Fibroblast of skin of left quadriceps (primary cell): ENCODE measurements at regions not wholly inside any gene's neighbourhood (a gene's known extent, or its start where the extent isn't known, plus 50 kb on each side); places are given as distances from the start of the nearest gene placed in this dataset.
"Not testable (repeated sequence)": the region's sequence is repeated elsewhere in the genome, so short reads cannot be mapped to it uniquely, and the experiment has no call there.

Source experiments
- DNase-seq, 2 experiments: peaks; one replicate each; pipeline ENCODE4 v3.0.0-alpha.2; 2013; ENCODE audit warnings: low read depth in 2 of 2

- no peak for DNase-seq
These were observed 197.6 kb downstream of the LAT start for GRCh38 chr16:29182501-29182900.

DNA sequence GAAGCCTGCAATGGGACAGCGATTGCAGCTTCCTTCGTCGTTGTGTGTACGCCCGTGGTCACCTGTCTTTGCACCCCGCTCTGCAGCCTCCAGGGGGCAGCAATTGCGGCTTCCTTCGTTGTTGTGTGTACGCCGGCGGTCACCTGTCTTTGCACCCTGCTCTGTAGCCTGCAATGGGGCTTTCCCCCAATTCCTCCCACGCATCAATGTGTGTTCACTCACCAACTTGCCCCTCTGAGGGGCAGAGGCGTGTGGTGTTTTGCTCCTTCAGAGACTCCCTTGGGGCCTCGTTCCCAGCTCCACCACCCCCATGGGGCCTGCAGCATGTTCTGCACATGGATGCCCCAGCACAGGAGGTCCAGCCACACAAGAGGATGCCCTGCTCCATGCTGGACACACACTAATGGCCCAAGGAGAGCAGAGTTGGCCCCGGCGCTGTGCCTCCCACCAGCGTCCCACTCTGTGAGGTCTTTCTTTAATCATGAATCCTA, 197.1 kb downstream of the LAT start:
- DNase-seq: not testable (repeated sequence)

DNA sequence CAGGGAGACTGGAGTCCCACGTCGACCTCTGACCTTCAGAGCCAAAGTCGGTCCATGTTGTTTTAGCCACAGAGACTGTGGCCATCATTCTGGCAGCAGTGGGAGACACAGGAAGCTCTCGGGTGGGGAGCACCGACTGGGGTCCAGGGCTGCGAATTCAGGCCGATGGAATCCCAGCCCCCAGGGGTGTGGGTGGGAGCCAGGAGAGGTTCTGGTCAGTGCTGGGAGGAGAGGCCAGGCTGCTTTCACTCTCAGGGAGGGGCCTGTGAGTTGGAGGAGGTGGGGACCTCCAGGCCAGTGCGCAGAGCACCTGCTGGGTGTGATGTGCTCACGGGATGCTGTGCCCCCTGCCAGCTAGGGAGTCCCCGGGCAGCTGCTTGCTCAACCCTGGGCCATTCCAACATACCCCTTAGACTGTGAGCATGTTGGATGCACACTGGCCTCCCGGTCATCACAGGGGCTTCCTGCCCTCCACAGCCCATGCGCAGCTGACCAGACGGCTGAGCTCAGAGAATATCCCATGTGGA, 196.5 kb downstream of the LAT start:
- DNase-seq: not testable (repeated sequence)

GRCh38 chr16:29180206-29180600, 195.4 kb downstream of the LAT start:
- not testable (repeated sequence) for DNase-seq

- DNase-seq: not testable (repeated sequence)
These were observed 194.8 kb downstream of the LAT start for GRCh38 chr16:29179401-29180205.

DNA sequence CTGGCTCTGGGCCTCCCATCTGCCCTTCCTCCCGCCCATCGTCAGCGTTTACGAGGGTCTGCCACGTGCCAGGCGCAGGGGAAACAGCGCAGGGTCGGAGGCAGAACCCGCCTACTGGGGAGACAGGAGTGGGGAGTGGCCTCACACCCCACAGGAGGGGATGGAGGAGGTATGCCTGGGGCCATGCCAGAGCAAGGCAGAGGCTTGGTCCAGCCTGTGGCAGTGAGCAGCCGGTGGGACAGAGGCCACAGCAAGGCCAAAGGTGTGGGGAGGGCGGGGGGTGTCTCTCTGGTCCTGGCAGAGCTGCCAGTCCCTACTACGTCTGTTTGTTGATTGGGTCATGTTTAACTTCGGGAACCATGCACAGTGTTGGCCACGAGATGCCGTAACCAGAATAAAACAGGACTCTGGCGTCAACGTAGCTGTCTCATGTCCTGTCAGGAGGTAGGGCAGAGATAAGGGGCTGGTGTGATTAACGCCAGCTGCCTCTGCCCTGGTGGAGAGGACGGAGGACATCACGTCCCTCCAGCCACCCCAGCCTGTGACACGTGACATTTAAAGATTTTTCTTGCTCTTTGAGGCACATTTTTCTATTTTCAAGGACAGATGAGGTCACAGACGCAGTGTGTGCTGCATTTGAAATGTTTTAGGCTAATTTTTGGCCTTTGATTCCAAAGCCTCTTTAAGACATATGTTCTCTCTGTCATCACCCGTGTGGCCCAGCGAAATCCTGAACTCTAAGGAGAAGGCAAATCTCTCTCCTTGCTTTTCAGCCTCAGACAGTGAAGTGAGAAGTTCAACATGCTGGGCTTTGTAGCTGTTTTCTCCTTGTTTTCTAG, 193.3 kb downstream of the LAT start:
- DNase-seq: not testable (repeated sequence)

GRCh38 chr16:29177203-29177887, 192.5 kb downstream of the LAT start:
- DNase-seq: not testable (repeated sequence)

GRCh38 chr16:29176822-29177202, 192.0 kb downstream of the LAT start:
- not testable (repeated sequence) for DNase-seq

- DNase-seq: not testable (repeated sequence)
These were observed 191.3 kb downstream of the LAT start for GRCh38 chr16:29176154-29176470.

GRCh38 chr16:29175411-29176153, 190.7 kb downstream of the LAT start:
- not testable (repeated sequence) for DNase-seq

DNA sequence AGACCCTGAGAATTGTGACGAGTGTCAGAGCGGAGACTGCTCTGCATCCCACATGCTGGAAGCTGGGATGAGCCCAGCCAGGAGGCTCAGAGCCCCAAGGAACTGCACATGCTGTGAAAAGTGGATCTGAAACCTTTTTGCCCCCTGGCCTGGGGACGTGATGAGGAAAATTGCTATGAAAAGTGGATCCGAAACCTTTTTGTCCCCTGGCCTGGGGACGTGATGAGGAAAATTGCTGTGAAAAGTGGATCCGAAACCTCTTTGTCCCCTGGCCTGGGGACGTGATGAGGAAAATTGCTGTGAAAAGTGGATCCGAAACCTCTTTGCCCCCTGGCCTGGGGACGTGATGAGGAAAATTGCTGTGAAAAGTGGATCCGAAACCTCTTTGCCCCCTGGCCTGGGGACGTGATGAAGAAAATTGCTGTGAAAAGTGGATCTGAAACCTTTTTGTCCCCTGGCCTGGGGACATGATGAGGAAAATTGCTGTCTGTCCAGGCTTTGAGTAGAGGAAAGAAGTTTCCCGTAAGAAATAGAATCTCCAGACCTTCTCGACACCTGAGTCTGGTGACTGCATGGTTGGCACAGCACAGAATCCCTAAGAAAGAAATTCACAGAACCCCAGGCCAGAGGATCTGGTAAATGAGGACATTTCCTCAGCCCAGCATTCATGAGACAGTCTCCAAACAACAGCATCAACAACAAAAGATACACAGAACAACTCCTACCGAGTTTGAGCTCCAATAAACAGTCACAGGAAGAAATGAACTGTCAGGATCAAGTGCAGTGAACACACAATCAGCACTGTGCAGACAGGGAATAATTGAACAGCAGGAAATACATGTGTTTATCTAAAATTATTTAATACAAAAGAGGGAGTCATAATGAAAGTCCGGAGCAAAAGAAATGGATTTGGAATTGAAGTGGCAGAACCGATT, 188.8 kb downstream of the LAT start:
- not testable (repeated sequence) for DNase-seq

GRCh38 chr16:29172098-29172724, 187.4 kb downstream of the LAT start:
- not testable (repeated sequence) for DNase-seq

DNA sequence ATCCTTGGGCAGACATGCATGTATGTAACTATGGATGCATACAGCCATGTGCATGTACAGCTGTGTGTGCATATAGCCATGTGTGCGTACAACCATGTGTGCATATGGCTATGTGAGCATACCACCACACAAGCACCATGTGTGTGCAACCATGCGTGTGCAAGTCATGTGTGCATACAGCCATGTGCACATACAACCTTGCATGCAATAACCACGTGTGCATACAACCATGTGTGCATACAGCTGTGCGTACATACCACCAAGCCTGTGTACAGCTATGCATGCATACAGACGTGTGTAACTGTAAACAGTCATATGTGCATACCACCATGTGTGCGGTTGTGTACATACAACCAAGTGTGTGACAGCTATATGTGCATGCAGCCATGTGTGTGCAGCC, 186.4 kb downstream of the LAT start:
- not testable (repeated sequence) for DNase-seq

DNA sequence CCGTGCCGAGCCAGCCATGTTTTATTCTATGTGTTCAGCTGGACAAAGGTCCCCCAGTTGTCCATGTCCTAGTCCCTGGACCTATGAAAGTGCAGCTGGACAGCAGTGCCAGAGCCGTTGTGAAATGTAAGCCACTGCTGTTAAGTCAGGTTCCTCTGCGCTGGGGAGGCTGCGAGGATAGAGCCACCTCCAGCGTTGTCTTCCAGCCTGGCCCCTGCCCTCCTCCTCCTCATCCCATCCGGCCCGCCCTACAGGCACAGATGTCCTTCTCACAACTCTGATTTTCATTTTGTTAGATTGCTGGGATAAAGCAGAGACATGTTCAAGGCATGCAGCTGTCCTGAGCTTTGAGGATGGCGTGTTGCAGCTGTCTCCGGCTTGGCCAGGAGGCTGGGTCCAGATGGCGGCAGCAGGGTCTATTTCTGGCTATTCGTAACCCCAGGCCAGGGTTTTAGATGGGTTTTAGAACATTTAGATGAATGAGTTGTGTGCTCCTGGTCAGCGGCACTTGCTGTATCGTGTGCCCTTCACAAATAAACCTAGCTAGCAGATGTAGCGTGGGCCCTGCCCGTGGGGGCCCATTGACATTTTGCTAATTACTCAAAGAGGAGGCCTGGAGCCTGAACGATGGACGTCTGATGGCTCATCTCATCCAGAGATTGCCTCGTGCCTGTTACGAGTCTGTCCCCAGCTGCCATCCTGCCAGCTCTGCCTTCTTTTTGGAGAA, 185.7 kb downstream of the LAT start:
- not testable (repeated sequence) for DNase-seq

DNA sequence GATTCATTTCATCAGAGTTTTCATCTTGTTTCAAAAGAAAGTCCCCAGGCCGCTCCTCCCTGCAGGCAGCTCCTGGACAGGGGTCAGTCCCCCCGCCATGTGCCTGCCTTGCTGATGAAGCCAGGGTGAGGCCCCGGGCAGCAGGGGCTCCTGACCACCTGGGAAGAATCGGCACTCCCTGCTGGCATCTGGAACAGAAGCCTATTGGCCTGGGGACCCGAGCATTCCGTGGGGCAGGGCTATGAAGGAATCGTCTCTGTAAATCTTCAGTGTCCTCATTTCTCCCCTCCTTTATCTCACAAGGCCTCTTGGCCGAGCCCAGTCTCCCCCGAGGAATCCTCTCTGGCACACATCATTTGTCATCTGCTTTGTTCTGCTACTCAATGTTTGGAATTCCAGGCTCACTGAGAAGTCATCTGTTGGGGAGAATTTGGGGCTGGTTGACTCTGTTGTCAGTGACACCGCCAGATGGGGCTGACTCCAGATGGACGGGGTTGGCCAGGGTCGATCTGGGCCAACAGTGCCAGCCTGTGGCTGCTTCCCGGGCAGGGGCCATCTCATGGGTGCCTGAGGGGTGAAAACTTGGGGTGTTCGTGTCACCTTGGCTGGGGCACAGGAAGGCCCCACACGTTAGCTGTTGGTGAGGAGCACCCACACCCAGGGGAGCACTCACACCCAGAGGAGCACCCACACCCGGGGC, 184.6 kb downstream of the LAT start:
- DNase-seq: not testable (repeated sequence)

GRCh38 chr16:29168515-29169259, 183.8 kb downstream of the LAT start:
- not testable (repeated sequence) for DNase-seq

DNA sequence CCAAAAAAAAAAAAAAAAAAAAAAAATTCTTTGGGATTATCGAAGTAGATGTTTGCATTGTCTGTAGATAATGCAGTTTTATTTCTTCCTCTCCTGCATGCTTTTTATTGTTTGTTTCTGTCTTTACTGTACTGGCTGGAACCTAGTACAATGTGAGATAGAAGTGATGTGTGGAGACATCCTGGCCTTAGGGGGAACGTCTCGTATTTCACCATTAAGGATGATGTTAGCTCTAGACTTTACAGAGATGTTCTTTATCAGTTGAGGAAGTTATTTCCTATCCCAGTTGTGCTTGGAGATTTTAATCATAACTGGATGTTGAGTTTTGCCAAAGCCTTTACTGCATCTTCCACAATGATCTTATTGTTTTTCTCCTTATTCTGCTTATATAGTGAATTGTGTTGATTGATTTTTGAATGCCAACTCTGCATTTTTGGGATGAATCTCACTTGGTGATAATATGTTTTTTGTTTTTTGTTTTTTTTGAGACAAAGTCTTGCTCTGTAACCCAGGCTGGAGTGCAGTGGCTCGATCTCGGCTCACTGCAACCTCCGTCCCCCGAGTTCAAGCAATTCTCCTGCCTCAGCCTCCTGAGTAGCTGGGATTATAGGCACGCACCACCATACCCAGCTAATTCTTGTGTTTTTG, 179.7 kb downstream of the LAT start:
- not testable (repeated sequence) for DNase-seq
